OCI-LY1 (cell line): ENCODE measurements at regions not wholly inside any gene's neighbourhood (a gene's known extent, or its start where the extent isn't known, plus 50 kb on each side); places are given as distances from the start of the nearest gene placed in this dataset.

Experiments used
- H2AFZ ChIP-seq: fragments of 200-600 bp; sonication (generic), shearing (Covaris generic); 2 replicates; pipeline ENCODE4 v1.6.0; 2014; ENCODE audit warnings: antibody characterized with exemption, mild to moderate bottlenecking, low read length
- H3F3A ChIP-seq: fragments of 200-600 bp; sonication (generic), shearing (Covaris generic); 2 replicates; pipeline ENCODE4 v1.6.0; 2014; ENCODE audit warnings: mild to moderate bottlenecking, antibody characterized with exemption, low read length, moderate library complexity; ENCODE audit not compliant: insufficient read depth
- H3K27ac ChIP-seq: fragments of 200-600 bp; sonication (generic); 2 replicates; pipeline ENCODE4 v1.5.1; 2014; ENCODE audit warnings: low read length, mixed run types, mild to moderate bottlenecking, low read depth; ENCODE audit not compliant: poor library complexity, severe bottlenecking
- H3K27me3 ChIP-seq: fragments of 200-600 bp; sonication (generic); 2 replicates; pipeline ENCODE4 v1.6.0; 2014; ENCODE audit warnings: antibody characterized with exemption, mild to moderate bottlenecking, low read length, moderate library complexity; ENCODE audit not compliant: insufficient read depth
- H3K36me3 ChIP-seq: fragments of 200-600 bp; sonication (generic); 2 replicates; pipeline ENCODE4 v1.6.1; 2014; ENCODE audit warnings: mild to moderate bottlenecking, antibody characterized with exemption, low read length, moderate library complexity, mixed read lengths; ENCODE audit not compliant: insufficient read depth
- H3K4me1 ChIP-seq: fragments of 200-600 bp; sonication (generic); 2 replicates; pipeline ENCODE4 v1.5.1; 2014; ENCODE audit warnings: mild to moderate bottlenecking, low read length, moderate library complexity; ENCODE audit not compliant: insufficient read depth, severe bottlenecking
- H3K4me2 ChIP-seq: fragments of 200-600 bp; sonication (generic), shearing (Covaris generic); 2 replicates; pipeline ENCODE4 v1.6.1; 2014; ENCODE audit warnings: low read length
- H3K4me3 ChIP-seq: fragments of 200-600 bp; sonication (generic); 2 replicates; pipeline ENCODE4 v1.5.1; 2014; ENCODE audit warnings: low read length, low read depth, mild to moderate bottlenecking, mixed read lengths; ENCODE audit not compliant: poor library complexity, severe bottlenecking
- H3K79me2 ChIP-seq: fragments of 200-600 bp; shearing (Covaris generic); 2 replicates; pipeline ENCODE4 v1.6.1; 2016; ENCODE audit warnings: mixed run types, low read length, mixed read lengths; ENCODE audit not compliant: insufficient read depth
- H3K9ac ChIP-seq: fragments of 200-600 bp; sonication (generic), shearing (Covaris generic); 2 replicates; pipeline ENCODE4 v1.6.1; 2014; ENCODE audit warnings: mild to moderate bottlenecking, low read length, mixed read lengths
- H3K9me2 ChIP-seq: fragments of 200-600 bp; sonication (generic), shearing (Covaris generic); 2 replicates; pipeline ENCODE4 v1.6.1; 2014; ENCODE audit warnings: low read depth, mild to moderate bottlenecking, low read length, mixed read lengths
- H3K9me3 ChIP-seq: fragments of 200-600 bp; shearing (Covaris generic); 2 replicates; pipeline ENCODE4 v1.6.1; 2014; ENCODE audit warnings: low read length, mixed read lengths
- H4K20me1 ChIP-seq: fragments of 200-600 bp; sonication (generic), shearing (Covaris generic); 2 replicates; pipeline ENCODE4 v1.6.0; 2016; ENCODE audit warnings: mild to moderate bottlenecking, low read length; ENCODE audit not compliant: insufficient read depth
- CTCF ChIP-seq: fragments of 200-600 bp; sonication (generic), shearing (Covaris generic); IDR thresholded peaks from 2 replicates; pipeline ENCODE4 v1.5.1; 2017; ENCODE audit warnings: mild to moderate bottlenecking, antibody characterized with exemption, low read length, moderate library complexity, mixed read lengths
- EZH2 ChIP-seq: fragments of 200-600 bp; sonication (generic), shearing (Covaris generic); IDR thresholded peaks from 2 replicates; pipeline ENCODE4 v1.8.0; 2017; ENCODE audit warnings: borderline replicate concordance, mixed run types, mild to moderate bottlenecking, antibody characterized with exemption, low read length, moderate library complexity, mixed read lengths

- Histone ChIP-seq H3K27me3 (no peaks in the 10 kb centered on the region), H3K27ac (no peak overlapping the region), H3K9me3 (no peaks in the 10 kb centered on the region), H3K4me3 (no peak overlapping the region), H3K9ac (no peak overlapping the region), H3K4me1 (no peaks in the 10 kb centered on the region), H3K4me2 (no peak overlapping the region), H3K36me3 (no peaks in the 10 kb centered on the region), H4K20me1 (no peaks in the 10 kb centered on the region), H3K9me2 (no peaks in the 10 kb centered on the region), H2AFZ (no peak overlapping the region), H3K79me2 (no peaks in the 10 kb centered on the region), H3F3A (no peaks in the 10 kb centered on the region)
- TF ChIP-seq EZH2 (no peak), CTCF (no peak)
Measured at GRCh38 chr1:190599670-190600069, 122.0 kb upstream of the BRINP3 start.

GRCh38 chr1:190602325-190602724 is 124.7 kb upstream of the BRINP3 start:
- H3K9me2 ChIP-seq = no peaks in the 10 kb centered on the region
- H3K27ac ChIP-seq = no peak overlapping the region
- H4K20me1 ChIP-seq = no peaks in the 10 kb centered on the region
- H2AFZ ChIP-seq = no peak overlapping the region
- no peaks in the 10 kb centered on the region for H3K27me3 ChIP-seq
- no peaks in the 10 kb centered on the region for H3K79me2 ChIP-seq
- H3K9me3 ChIP-seq = no peaks in the 10 kb centered on the region
- H3K4me3 ChIP-seq = no peak overlapping the region
- H3K4me1 ChIP-seq = no peaks in the 10 kb centered on the region
- no peaks in the 10 kb centered on the region for H3K36me3 ChIP-seq
- H3F3A ChIP-seq = no peaks in the 10 kb centered on the region
- TF ChIP-seq CTCF (no peak), EZH2 (no peak)
- no peak overlapping the region for H3K4me2 ChIP-seq
- no peak overlapping the region for H3K9ac ChIP-seq

- H2AFZ ChIP-seq = no peak overlapping the region
- no peak overlapping the region for H3K9ac ChIP-seq
- no peaks in the 10 kb centered on the region for H3K4me1 ChIP-seq
- H3K4me2 ChIP-seq = no peak overlapping the region
- no peaks in the 10 kb centered on the region for H3K36me3 ChIP-seq
- no peaks in the 10 kb centered on the region for H4K20me1 ChIP-seq
- H3K4me3 ChIP-seq = no peak overlapping the region
- no peak overlapping the region for H3K27ac ChIP-seq
- no peaks in the 10 kb centered on the region for H3K9me3 ChIP-seq
- H3F3A ChIP-seq = no peaks in the 10 kb centered on the region
- TF ChIP-seq EZH2 = no peak
- H3K27me3 ChIP-seq = no peaks in the 10 kb centered on the region
- H3K9me2 ChIP-seq = no peaks in the 10 kb centered on the region
- H3K79me2 ChIP-seq = no peaks in the 10 kb centered on the region
Measured at GRCh38 chr1:190608282-190608681, 130.6 kb upstream of the BRINP3 start.

- no peaks in the 10 kb centered on the region for H3K9me2 ChIP-seq
- no peak overlapping the region for H3K4me2 ChIP-seq
- H4K20me1 ChIP-seq = no peaks in the 10 kb centered on the region
- peak; percentile 29; the same call in 1 of the 2 replicates for TF ChIP-seq CTCF
- TF ChIP-seq EZH2 = no peak
- no peaks in the 10 kb centered on the region for H3K9me3 ChIP-seq
- no peaks in the 10 kb centered on the region for H3K27me3 ChIP-seq
- H3K27ac ChIP-seq = no peak overlapping the region
- H2AFZ ChIP-seq = no peak overlapping the region
- H3K4me3 ChIP-seq = no peak overlapping the region
- H3K4me1 ChIP-seq = no peaks in the 10 kb centered on the region
- H3K79me2 ChIP-seq = no peaks in the 10 kb centered on the region
- no peaks in the 10 kb centered on the region for H3K36me3 ChIP-seq
- H3F3A ChIP-seq = no peaks in the 10 kb centered on the region
- no peak overlapping the region for H3K9ac ChIP-seq
Measured at GRCh38 chr1:190615818-190616217, 138.2 kb upstream of the BRINP3 start.
